Mucosa of descending colon (tissue), 3 donors: ENCODE measurements at regions not wholly inside any gene's neighbourhood (a gene's known extent, or its start where the extent isn't known, plus 50 kb on each side); places are given as distances from the start of the nearest gene placed in this dataset.

Experiments
- ATAC-seq: fragments of 200-7000 bp; cut with Tn5 transposase; one replicate; pipeline ENCODE4 v1.9.1; 2020; ENCODE audit warnings: mild to moderate bottlenecking, moderate library complexity
- DNase-seq, 3 donors: peaks; one replicate each; pipeline ENCODE4 v3.0.0-alpha.2; 2020
- H3K36me3 ChIP-seq: fragments of 200-600 bp; one replicate; pipeline ENCODE4 v1.8.0; 2021; ENCODE audit warnings: low read depth, mild to moderate bottlenecking
- H3K4me1 ChIP-seq: fragments of 200-600 bp; one replicate; pipeline ENCODE4 v1.8.0; 2021; ENCODE audit warnings: low read depth, mild to moderate bottlenecking
- H3K4me3 ChIP-seq: fragments of 200-600 bp; one replicate; pipeline ENCODE4 v1.8.0; 2021; ENCODE audit warnings: mild to moderate bottlenecking
- H3K9me3 ChIP-seq: fragments of 200-600 bp; one replicate; pipeline ENCODE4 v1.8.0; 2021; ENCODE audit warnings: mild to moderate bottlenecking
- intact Hi-C, 2 donors: fragments of 100-400 bp; cut with DNase I in 1 of 2; cut with micrococcal nuclease in 1 of 2; formaldehyde crosslinking; loops; one replicate each; pipeline versions ENCODE4 v1.11.0 to v1.11.1; 2022; cut with DNase I, micrococcal nuclease
- TF ChIP-seq, protein P1 (sequence below): fragments of 200-600 bp; IDR thresholded peaks from one replicate; pipeline ENCODE4 v1.8.0; 2022; ENCODE audit warnings: antibody characterized with exemption, mild to moderate bottlenecking
- donor health status: DM: no; HTN: no; CAD: no; lungs with moderate emphysema.
- donor health status: DM: no; HTN: no; CAD: no.
- donor health status: DM: no; HTN: yes; CAD: no.

DNA sequence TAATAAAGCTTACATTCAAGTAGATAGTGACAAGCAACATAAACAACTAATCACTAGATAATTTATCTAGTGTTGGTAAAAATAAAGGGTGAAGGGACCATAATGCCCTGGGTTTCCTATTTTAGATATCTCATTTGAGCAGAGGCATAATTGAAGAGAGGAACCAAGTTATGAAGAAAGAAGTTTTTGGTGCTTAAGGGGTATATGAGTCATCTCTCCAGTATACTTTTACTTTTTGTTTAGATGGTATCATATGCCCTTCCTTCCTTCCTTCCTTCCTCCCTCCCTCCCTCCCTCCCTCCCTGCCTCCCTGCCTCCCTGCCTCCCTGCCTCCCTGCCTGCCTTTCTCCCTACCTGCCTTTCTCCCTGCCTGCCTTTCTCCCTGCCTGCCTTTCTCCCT, 1053.5 kb upstream of the CELF4 start:
- H3K4me1 ChIP-seq = no peaks in the 10 kb centered on the region
- ATAC-seq = no peak
- H3K36me3 ChIP-seq = no peaks in the 10 kb centered on the region
- intact Hi-C loops = no loop called here
- peaks cover 9% of the 10 kb centered on the region for H3K9me3 ChIP-seq
- no peak for DNase-seq
- H3K4me3 ChIP-seq = no peak overlapping the region
- TF ChIP-seq, protein P1, sequence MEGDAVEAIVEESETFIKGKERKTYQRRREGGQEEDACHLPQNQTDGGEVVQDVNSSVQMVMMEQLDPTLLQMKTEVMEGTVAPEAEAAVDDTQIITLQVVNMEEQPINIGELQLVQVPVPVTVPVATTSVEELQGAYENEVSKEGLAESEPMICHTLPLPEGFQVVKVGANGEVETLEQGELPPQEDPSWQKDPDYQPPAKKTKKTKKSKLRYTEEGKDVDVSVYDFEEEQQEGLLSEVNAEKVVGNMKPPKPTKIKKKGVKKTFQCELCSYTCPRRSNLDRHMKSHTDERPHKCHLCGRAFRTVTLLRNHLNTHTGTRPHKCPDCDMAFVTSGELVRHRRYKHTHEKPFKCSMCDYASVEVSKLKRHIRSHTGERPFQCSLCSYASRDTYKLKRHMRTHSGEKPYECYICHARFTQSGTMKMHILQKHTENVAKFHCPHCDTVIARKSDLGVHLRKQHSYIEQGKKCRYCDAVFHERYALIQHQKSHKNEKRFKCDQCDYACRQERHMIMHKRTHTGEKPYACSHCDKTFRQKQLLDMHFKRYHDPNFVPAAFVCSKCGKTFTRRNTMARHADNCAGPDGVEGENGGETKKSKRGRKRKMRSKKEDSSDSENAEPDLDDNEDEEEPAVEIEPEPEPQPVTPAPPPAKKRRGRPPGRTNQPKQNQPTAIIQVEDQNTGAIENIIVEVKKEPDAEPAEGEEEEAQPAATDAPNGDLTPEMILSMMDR = no peak

DNA sequence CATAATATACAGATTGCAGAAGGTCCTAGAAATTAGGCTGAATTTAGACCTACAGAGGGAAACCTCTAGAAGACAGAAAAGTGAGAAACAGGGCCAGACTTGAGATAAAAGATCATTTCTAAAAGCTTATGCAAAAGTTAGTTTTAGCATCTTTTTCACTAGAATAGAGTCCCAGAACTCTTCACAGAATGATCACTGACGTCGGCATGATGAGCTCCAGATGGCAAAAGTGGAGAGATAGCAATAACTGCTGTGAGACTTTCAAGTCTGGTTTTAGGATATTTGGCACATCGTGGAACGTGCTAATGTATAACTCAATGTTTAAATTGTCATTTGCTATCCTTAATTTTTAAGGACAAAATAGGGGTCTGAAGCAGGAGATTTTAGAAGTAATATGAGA, 1050.7 kb upstream of the CELF4 start:
- Histone ChIP-seq H3K36me3 (no peaks in the 10 kb centered on the region), H3K4me1 (no peaks in the 10 kb centered on the region), H3K9me3 (peaks cover 15% of the 10 kb centered on the region), H3K4me3 (no peak overlapping the region)
- no peak for ATAC-seq
- DNase-seq = no peak
- TF ChIP-seq, protein P1 = no peak
- intact Hi-C loops = no loop called here

DNA sequence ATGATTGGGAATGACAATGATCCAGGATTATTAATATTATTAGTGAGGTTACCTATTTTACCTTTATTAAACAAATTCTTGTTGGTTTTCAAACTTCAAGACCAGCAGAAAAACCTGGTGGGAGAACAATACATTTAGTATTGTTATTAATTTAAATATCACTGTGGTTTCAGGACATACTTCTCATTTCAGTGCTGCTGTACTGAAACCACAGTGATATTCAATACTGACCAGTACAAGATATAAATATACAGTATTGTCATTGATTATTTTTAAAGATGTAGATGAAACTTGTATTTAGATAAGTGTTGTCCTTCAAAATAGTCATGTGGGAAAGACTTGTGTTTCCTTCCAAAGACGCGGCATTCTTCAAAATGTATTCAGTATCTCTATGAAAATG, 1047.3 kb upstream of the CELF4 start:
- Histone ChIP-seq H3K4me1 (no peaks in the 10 kb centered on the region), H3K9me3 (peaks cover 17% of the 10 kb centered on the region), H3K4me3 (no peak overlapping the region), H3K36me3 (no peaks in the 10 kb centered on the region)
- DNase-seq (no peak), ATAC-seq (no peak)
- TF ChIP-seq, protein P1 = no peak
- intact Hi-C loops = no loop called here

DNA sequence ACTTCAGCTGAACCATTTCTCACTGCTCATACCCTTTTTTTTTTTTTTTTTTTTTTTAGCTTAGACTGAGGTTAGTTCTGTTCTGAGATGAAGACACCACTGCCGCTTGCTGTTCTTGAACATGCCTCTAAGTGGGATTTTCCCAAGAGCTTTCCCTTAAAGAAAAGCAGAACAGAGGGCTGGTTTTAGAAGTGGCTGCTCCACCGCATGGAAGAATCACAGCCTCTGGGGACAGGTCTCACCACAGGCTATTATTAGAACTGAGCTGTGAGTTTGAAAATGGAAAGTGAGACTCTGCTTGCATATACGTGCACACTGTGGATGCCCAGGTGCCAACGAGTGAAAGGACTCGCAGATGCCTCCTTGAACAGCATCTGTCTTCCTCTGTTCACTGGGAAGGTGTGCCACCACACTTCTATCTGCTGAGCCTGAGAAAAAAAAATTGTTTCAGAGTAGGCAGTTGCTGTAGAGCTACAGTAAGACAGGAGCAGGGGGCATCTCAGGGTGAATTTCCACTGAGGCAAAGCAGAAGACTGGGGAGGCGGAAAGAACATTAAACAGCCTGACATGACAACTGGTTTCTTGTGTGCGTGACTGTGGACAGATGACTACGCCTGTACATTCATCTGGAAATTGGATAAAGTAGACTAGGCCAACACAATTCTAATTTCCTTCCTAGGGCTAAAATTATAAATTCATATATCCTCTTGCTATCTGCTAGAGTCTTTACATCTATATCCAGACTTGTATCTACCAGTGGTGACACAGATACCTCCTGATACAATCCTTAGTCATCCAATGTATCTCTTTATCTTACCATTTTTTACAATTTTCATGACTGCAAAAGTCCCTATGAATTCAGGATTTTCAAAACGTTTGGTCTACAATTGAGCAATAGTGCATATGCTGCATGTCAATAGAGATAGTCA, 1045.7 kb upstream of the CELF4 start:
- H3K36me3 ChIP-seq = no peaks in the 10 kb centered on the region
- TF ChIP-seq, protein P1 = no peak
- intact Hi-C loops = no loop called here
- ATAC-seq = no peak
- no peak overlapping the region for H3K4me3 ChIP-seq
- no peaks in the 10 kb centered on the region for H3K4me1 ChIP-seq
- H3K9me3 ChIP-seq = peaks cover 21% of the 10 kb centered on the region
- no peak for DNase-seq

DNA sequence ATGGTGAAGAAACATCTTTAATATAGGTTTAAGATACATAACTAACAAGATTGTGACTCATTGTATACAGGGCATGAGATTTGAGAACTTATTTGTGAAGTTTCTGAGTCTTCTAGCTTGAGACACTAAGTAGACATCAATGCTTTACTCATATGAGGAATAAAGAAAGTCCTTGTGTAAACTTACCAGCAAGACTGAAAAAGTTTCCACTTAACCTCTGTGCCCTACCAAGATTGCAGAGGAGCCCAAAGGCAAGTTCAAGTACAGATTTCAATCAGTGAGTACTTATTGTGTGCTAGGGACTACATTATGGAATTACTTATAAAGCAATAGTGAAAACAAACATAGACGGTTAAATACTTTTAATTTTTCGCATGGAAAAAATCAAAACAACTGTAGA, 1041.2 kb upstream of the CELF4 start:
- DNase-seq = no peak
- H3K4me3 ChIP-seq = no peak overlapping the region
- TF ChIP-seq, protein P1 = no peak
- intact Hi-C loops = no loop called here
- H3K36me3 ChIP-seq = no peaks in the 10 kb centered on the region
- no peak for ATAC-seq
- H3K4me1 ChIP-seq = no peaks in the 10 kb centered on the region
- H3K9me3 ChIP-seq = peaks cover 13% of the 10 kb centered on the region
